ENCODE measurements at regions not wholly inside any gene's neighbourhood (a gene's known extent, or its start where the extent isn't known, plus 50 kb on each side); places are given as distances from the start of the nearest gene placed in this dataset.

DNA sequence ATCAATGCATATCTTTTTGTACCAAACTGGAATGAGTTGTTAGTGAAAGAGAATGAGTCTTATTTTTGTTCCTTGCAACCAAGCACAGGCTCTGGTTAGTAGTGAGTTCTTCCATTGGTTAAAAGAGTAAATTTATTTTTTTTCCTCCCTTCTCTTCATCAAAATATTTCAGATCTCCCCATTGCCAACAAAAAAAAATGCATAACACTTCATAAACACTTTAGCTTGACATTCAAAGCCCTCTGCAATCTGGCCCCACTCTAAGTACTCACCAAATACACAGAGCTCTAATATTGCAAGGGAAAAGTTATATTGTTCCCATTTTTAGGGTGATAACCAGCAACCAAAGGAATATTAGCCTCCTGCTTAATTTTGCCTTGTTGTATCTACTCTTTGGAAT lies 333.0 kb upstream of the LUZP2 start:
- TF ChIP-seq, protein P1, sequence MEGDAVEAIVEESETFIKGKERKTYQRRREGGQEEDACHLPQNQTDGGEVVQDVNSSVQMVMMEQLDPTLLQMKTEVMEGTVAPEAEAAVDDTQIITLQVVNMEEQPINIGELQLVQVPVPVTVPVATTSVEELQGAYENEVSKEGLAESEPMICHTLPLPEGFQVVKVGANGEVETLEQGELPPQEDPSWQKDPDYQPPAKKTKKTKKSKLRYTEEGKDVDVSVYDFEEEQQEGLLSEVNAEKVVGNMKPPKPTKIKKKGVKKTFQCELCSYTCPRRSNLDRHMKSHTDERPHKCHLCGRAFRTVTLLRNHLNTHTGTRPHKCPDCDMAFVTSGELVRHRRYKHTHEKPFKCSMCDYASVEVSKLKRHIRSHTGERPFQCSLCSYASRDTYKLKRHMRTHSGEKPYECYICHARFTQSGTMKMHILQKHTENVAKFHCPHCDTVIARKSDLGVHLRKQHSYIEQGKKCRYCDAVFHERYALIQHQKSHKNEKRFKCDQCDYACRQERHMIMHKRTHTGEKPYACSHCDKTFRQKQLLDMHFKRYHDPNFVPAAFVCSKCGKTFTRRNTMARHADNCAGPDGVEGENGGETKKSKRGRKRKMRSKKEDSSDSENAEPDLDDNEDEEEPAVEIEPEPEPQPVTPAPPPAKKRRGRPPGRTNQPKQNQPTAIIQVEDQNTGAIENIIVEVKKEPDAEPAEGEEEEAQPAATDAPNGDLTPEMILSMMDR (IDR thresholded peaks at IDR 0.05) = no peak
- no peak for TF ChIP-seq POLR2A (IDR thresholded peaks at IDR 0.05)
